KMS-11 (cell line): ENCODE measurements at regions not wholly inside any gene's neighbourhood (a gene's known extent, or its start where the extent isn't known, plus 50 kb on each side); places are given as distances from the start of the nearest gene placed in this dataset.

Source experiments
- H2AFZ ChIP-seq: fragments of 200-600 bp; sonication (generic); 2 replicates; pipeline ENCODE4 v1.6.1; 2016; ENCODE audit warnings: antibody characterized with exemption, mixed run types, low read depth
- H3K27ac ChIP-seq: fragments of 200-600 bp; sonication (generic); 2 replicates; pipeline ENCODE4 v1.6.1; 2016; ENCODE audit warnings: mild to moderate bottlenecking, mixed run types
- H3K27me3 ChIP-seq: fragments of 200-600 bp; sonication (generic); 2 replicates; pipeline ENCODE4 v1.6.1; 2017; ENCODE audit warnings: mild to moderate bottlenecking, low read depth, mixed run types, moderate library complexity; ENCODE audit not compliant: insufficient read depth
- H3K36me3 ChIP-seq: fragments of 200-600 bp; sonication (generic); 2 replicates; pipeline ENCODE4 v1.6.1; 2017; ENCODE audit warnings: mild to moderate bottlenecking, mixed run types; ENCODE audit not compliant: insufficient read depth
- H3K4me1 ChIP-seq: fragments of 200-600 bp; sonication (generic); 2 replicates; pipeline ENCODE4 v1.6.1; 2016; ENCODE audit warnings: mild to moderate bottlenecking, low read depth, mixed run types; ENCODE audit not compliant: poor library complexity, severe bottlenecking
- H3K4me2 ChIP-seq: fragments of 200-600 bp; sonication (generic); 2 replicates; pipeline ENCODE4 v1.7.0; 2016; ENCODE audit warnings: mild to moderate bottlenecking, mixed run types
- H3K4me3 ChIP-seq: fragments of 200-600 bp; sonication (generic); IDR thresholded peaks from 2 replicates; pipeline ENCODE4 v1.6.1; 2017; ENCODE audit warnings: low read depth, low read length, mixed read lengths; ENCODE audit not compliant: insufficient read depth
- H3K79me2 ChIP-seq: fragments of 200-600 bp; sonication (generic); 2 replicates; pipeline ENCODE4 v1.6.1; 2016; ENCODE audit warnings: low read depth, mixed run types; ENCODE audit not compliant: insufficient read depth
- H3K9ac ChIP-seq: fragments of 200-600 bp; sonication (generic); 2 replicates; pipeline ENCODE4 v1.6.1; 2016; ENCODE audit warnings: mild to moderate bottlenecking, mixed run types
- H4K20me1 ChIP-seq: fragments of 200-600 bp; sonication (generic); 2 replicates; pipeline ENCODE4 v1.6.1; 2016; ENCODE audit warnings: mild to moderate bottlenecking, mixed run types; ENCODE audit not compliant: insufficient read depth
- TF ChIP-seq, protein P1 (sequence below): fragments of 200-600 bp; sonication (generic); conservative IDR thresholded peaks from 2 replicates; pipeline ENCODE4 v1.6.1; 2017; ENCODE audit warnings: low read depth, mild to moderate bottlenecking, antibody characterized with exemption, low read length, moderate library complexity, mixed read lengths

- TF ChIP-seq, protein P1, sequence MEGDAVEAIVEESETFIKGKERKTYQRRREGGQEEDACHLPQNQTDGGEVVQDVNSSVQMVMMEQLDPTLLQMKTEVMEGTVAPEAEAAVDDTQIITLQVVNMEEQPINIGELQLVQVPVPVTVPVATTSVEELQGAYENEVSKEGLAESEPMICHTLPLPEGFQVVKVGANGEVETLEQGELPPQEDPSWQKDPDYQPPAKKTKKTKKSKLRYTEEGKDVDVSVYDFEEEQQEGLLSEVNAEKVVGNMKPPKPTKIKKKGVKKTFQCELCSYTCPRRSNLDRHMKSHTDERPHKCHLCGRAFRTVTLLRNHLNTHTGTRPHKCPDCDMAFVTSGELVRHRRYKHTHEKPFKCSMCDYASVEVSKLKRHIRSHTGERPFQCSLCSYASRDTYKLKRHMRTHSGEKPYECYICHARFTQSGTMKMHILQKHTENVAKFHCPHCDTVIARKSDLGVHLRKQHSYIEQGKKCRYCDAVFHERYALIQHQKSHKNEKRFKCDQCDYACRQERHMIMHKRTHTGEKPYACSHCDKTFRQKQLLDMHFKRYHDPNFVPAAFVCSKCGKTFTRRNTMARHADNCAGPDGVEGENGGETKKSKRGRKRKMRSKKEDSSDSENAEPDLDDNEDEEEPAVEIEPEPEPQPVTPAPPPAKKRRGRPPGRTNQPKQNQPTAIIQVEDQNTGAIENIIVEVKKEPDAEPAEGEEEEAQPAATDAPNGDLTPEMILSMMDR, result no peak
- no peak overlapping the region for H3K9ac ChIP-seq
- no peaks in the 10 kb centered on the region for H3K27me3 ChIP-seq
- H4K20me1 ChIP-seq, result no peaks in the 10 kb centered on the region
- H3K79me2 ChIP-seq, result no peaks in the 10 kb centered on the region
- H3K4me2 ChIP-seq, result no peak overlapping the region
- no peaks in the 10 kb centered on the region for H3K36me3 ChIP-seq
- H3K4me1 ChIP-seq, result no peaks in the 10 kb centered on the region
- H3K27ac ChIP-seq, result no peak overlapping the region
- no peak overlapping the region for H3K4me3 ChIP-seq
- no peak overlapping the region for H2AFZ ChIP-seq
These were observed 312.4 kb upstream of the MEIS1 start for GRCh38 chr2:66122516-66122915.

DNA sequence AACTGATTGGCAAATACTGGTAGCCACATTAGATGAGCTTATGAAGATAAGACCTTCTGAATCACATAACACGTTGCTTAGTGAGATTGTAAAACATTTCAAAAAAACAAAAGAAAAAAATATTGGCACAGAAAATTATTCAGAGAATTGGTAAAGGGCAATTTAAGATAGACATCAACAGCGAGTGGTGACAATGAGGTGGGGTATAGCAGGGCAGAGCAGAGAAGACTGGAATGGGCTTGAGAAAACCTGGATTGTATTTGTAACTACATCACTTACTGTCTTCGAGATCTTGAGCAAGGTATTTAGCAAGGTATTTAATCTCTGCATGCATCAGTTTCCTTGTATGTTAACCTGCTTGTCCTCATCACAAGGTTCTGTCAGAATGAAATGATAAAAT, 313.0 kb upstream of the MEIS1 start:
- Histone ChIP-seq H3K27ac (no peak overlapping the region), H4K20me1 (no peaks in the 10 kb centered on the region), H3K27me3 (no peaks in the 10 kb centered on the region), H3K36me3 (no peaks in the 10 kb centered on the region), H2AFZ (no peak overlapping the region), H3K4me3 (no peak overlapping the region), H3K79me2 (no peaks in the 10 kb centered on the region), H3K4me1 (no peaks in the 10 kb centered on the region), H3K4me2 (no peak overlapping the region), H3K9ac (no peak overlapping the region)
- TF ChIP-seq, protein P1, result no peak

GRCh38 chr2:66113988-66114625, 320.8 kb upstream of the MEIS1 start:
- TF ChIP-seq, protein P1, result no peak

DNA sequence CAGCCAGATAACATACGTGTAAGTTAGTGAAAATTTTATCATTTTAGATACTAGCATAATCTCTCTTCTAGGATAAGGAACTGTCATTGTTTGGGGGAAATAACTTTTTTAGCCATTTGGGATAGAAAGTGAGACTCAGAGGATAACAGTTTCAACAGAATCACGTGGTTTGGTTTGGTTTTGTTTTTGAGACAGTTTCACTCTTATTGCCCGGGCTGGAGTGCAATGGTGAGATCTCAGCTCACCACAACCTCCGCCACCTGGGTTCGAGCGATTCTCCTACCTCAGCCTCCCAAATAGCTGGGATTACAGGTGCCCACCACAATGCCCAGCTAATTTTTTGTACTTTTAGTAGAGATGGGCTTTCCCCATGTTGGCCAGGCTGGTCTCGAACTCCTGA, 323.2 kb upstream of the MEIS1 start:
- Histone ChIP-seq H3K4me3 (no peak overlapping the region), H3K36me3 (no peaks in the 10 kb centered on the region), H3K9ac (no peak overlapping the region), H3K4me2 (peak overlapping the region; percentile 72), H3K4me1 (peaks cover 50% of the 10 kb centered on the region), H3K79me2 (no peaks in the 10 kb centered on the region), H4K20me1 (no peaks in the 10 kb centered on the region), H2AFZ (no peak overlapping the region), H3K27me3 (no peaks in the 10 kb centered on the region), H3K27ac (no peak overlapping the region)
- TF ChIP-seq, protein P1, result no peak

More at GRCh38 chr2:66113988-66114625, 320.8 kb upstream of the MEIS1 start:
- Histone ChIP-seq H3K4me2 (no peak overlapping the region), H3K9ac (no peak overlapping the region), H3K4me1 (peaks cover 47% of the 10 kb centered on the region), H2AFZ (no peak overlapping the region), H4K20me1 (no peaks in the 10 kb centered on the region), H3K27ac (no peak overlapping the region), H3K36me3 (no peaks in the 10 kb centered on the region), H3K79me2 (no peaks in the 10 kb centered on the region), H3K27me3 (no peaks in the 10 kb centered on the region), H3K4me3 (no peak overlapping the region)
